Smooth muscle cell (in vitro differentiated cells): ENCODE measurements at regions not wholly inside any gene's neighbourhood (a gene's known extent, or its start where the extent isn't known, plus 50 kb on each side); places are given as distances from the start of the nearest gene placed in this dataset.

Experiments used
- DNase-seq: peaks from one replicate; lab custom pipeline; 2025; ENCODE audit not compliant: unreplicated experiment; lab: John Stamatoyannopoulos, UW
- H2AFZ ChIP-seq: fragments of 200-600 bp; sonication (generic); 2 replicates; pipeline ENCODE4 v1.6.0; 2016; ENCODE audit warnings: antibody characterized with exemption, low read depth, mild to moderate bottlenecking
- H3F3A ChIP-seq: fragments of 200-600 bp; sonication (generic); 2 replicates; pipeline ENCODE4 v1.6.0; 2017; ENCODE audit warnings: antibody characterized with exemption, low read depth
- H3K27ac ChIP-seq: fragments of 200-600 bp; sonication (generic); 2 replicates; pipeline ENCODE4 v1.5.1; 2016; ENCODE audit warnings: low read depth, mild to moderate bottlenecking
- H3K27me3 ChIP-seq: fragments of 200-600 bp; sonication (generic); 2 replicates; pipeline ENCODE4 v1.6.1; 2016; ENCODE audit warnings: low read depth, mild to moderate bottlenecking
- H3K36me3 ChIP-seq: fragments of 200-600 bp; sonication (generic); 2 replicates; pipeline ENCODE4 v1.5.1; 2016; ENCODE audit warnings: low read depth
- H3K4me1 ChIP-seq: fragments of 200-600 bp; sonication (generic); 2 replicates; pipeline ENCODE4 v1.5.1; 2016; ENCODE audit warnings: low read depth
- H3K4me2 ChIP-seq: fragments of 200-600 bp; sonication (generic); 2 replicates; pipeline ENCODE4 v1.6.0; 2016; ENCODE audit warnings: mild to moderate bottlenecking
- H3K4me3 ChIP-seq: fragments of 200-600 bp; sonication (generic); 2 replicates; pipeline ENCODE4 v1.5.1; 2016; ENCODE audit warnings: mild to moderate bottlenecking
- H3K79me2 ChIP-seq: fragments of 200-600 bp; sonication (generic); 2 replicates; pipeline ENCODE4 v1.6.0; 2016; ENCODE audit warnings: low read depth, mild to moderate bottlenecking
- H3K9ac ChIP-seq: fragments of 200-600 bp; sonication (generic); 2 replicates; pipeline ENCODE4 v1.6.0; 2016; ENCODE audit warnings: low read depth
- H3K9me3 ChIP-seq: fragments of 200-600 bp; sonication (generic); replicated peaks from 2 replicates; pipeline ENCODE4 v1.5.1; 2016; ENCODE audit warnings: low read depth
- H4K20me1 ChIP-seq: fragments of 200-600 bp; sonication (generic); 2 replicates; pipeline ENCODE4 v1.6.0; 2016; ENCODE audit warnings: low read depth
- WGBS: methylation state at CpG from one replicate; pipeline ENCODE4 v1.1.7; 2016; ENCODE audit warnings: low lambda C conversion rate; 5-methylcytosine and 5-hydroxymethylcytosine counted together
- TF ChIP-seq, protein P1 (sequence below): fragments of 200-600 bp; sonication (generic); IDR thresholded peaks from 2 replicates; pipeline ENCODE4 v1.5.1; 2017; ENCODE audit warnings: borderline replicate concordance, mild to moderate bottlenecking, antibody characterized with exemption; ENCODE audit not compliant: insufficient read depth, poor library complexity, severe bottlenecking

DNA sequence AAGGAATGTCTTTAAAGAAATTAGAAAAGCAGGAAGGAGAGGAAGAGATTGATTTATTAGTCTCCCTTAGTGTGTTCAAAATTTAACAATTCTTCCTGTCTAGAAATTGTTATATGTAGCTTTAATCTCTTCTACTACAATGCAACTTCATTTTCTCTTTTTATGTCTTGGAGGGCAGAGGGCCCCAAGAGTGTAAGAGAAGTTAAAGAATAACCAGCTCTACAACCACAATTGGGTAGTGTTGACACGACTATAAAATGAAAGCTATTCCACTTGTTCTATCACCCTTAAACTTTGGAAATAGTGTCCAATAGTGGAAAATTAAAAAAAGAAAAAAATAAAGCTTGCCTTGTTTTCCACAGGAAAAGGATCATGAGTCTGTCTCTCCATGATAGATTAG is 82.6 kb upstream of the DPYD start:
- no peak overlapping the region for H3K9ac ChIP-seq
- no peaks in the 10 kb centered on the region for H3K27me3 ChIP-seq
- H2AFZ ChIP-seq = no peak overlapping the region
- no peaks in the 10 kb centered on the region for H4K20me1 ChIP-seq
- 68% methylated on average over 1 of the region's 1 CpG for WGBS
- no peak overlapping the region for H3K4me3 ChIP-seq
- H3K4me1 ChIP-seq = no peaks in the 10 kb centered on the region
- H3F3A ChIP-seq = no peaks in the 10 kb centered on the region
- no peaks in the 10 kb centered on the region for H3K36me3 ChIP-seq
- H3K9me3 ChIP-seq = no peaks in the 10 kb centered on the region
- DNase-seq = no peak
- H3K4me2 ChIP-seq = no peak overlapping the region
- no peak overlapping the region for H3K27ac ChIP-seq
- no peaks in the 10 kb centered on the region for H3K79me2 ChIP-seq
- TF ChIP-seq, protein P1, sequence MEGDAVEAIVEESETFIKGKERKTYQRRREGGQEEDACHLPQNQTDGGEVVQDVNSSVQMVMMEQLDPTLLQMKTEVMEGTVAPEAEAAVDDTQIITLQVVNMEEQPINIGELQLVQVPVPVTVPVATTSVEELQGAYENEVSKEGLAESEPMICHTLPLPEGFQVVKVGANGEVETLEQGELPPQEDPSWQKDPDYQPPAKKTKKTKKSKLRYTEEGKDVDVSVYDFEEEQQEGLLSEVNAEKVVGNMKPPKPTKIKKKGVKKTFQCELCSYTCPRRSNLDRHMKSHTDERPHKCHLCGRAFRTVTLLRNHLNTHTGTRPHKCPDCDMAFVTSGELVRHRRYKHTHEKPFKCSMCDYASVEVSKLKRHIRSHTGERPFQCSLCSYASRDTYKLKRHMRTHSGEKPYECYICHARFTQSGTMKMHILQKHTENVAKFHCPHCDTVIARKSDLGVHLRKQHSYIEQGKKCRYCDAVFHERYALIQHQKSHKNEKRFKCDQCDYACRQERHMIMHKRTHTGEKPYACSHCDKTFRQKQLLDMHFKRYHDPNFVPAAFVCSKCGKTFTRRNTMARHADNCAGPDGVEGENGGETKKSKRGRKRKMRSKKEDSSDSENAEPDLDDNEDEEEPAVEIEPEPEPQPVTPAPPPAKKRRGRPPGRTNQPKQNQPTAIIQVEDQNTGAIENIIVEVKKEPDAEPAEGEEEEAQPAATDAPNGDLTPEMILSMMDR = no peak

DNA sequence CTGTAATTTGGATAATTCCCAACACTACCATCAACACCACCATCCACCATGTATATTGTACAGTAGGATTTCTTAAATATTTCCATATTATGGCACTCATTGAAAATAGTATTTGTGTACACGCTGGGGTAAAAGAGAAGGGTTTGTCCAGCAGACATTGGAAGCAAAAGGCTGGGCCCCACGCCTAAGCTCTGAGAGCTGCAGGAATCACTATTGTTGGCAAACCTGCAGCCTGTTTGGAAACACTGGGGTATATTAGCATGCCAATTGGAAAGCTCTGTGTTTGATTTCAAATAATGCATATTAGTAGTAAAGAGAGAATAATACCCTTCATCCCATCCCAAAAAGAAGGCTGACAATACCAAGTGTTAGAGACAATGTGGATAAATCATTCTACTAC is 81.5 kb upstream of the DPYD start:
- DNase-seq = no peak
- TF ChIP-seq, protein P1 = no peak
- H3K4me3 ChIP-seq = no peak overlapping the region
- H3K4me1 ChIP-seq = no peaks in the 10 kb centered on the region
- no peaks in the 10 kb centered on the region for H3K79me2 ChIP-seq
- H3K27ac ChIP-seq = no peak overlapping the region
- 82% methylated on average over 2 of the region's 2 CpGs for WGBS
- no peak overlapping the region for H3K9ac ChIP-seq
- H3K27me3 ChIP-seq = no peaks in the 10 kb centered on the region
- no peak overlapping the region for H2AFZ ChIP-seq
- no peaks in the 10 kb centered on the region for H3K36me3 ChIP-seq
- H3K9me3 ChIP-seq = no peaks in the 10 kb centered on the region
- H3F3A ChIP-seq = no peaks in the 10 kb centered on the region
- no peaks in the 10 kb centered on the region for H4K20me1 ChIP-seq
- no peak overlapping the region for H3K4me2 ChIP-seq

DNA sequence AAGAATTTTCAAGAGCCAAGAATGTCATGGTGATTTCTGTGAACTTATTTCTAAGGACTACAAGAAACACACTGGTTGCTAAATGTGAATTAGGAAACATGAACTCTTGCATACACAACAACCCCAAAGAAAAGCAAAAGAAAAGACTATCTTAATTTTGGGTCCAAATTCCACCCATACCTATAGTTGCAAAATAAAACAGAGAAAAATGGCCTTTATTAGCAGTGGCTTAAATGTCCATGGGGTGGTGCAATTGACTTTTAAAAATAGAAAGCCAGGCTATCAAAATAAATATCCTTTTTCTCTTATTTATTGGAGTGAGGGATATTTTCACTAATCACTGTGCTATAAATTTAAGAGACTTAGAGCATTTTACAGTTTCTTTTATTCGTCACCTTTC is 80.9 kb upstream of the DPYD start:
- WGBS = 97% methylated on average over 1 of the region's 1 CpG
- H3K36me3 ChIP-seq = no peaks in the 10 kb centered on the region
- H3K4me2 ChIP-seq = no peak overlapping the region
- H3F3A ChIP-seq = no peaks in the 10 kb centered on the region
- H3K27ac ChIP-seq = no peak overlapping the region
- no peak overlapping the region for H3K4me3 ChIP-seq
- H3K27me3 ChIP-seq = no peaks in the 10 kb centered on the region
- no peak overlapping the region for H3K9ac ChIP-seq
- DNase-seq = no peak
- H2AFZ ChIP-seq = no peak overlapping the region
- no peaks in the 10 kb centered on the region for H3K9me3 ChIP-seq
- no peaks in the 10 kb centered on the region for H3K4me1 ChIP-seq
- TF ChIP-seq, protein P1 = peak; percentile 30
- no peaks in the 10 kb centered on the region for H4K20me1 ChIP-seq
- H3K79me2 ChIP-seq = no peaks in the 10 kb centered on the region

DNA sequence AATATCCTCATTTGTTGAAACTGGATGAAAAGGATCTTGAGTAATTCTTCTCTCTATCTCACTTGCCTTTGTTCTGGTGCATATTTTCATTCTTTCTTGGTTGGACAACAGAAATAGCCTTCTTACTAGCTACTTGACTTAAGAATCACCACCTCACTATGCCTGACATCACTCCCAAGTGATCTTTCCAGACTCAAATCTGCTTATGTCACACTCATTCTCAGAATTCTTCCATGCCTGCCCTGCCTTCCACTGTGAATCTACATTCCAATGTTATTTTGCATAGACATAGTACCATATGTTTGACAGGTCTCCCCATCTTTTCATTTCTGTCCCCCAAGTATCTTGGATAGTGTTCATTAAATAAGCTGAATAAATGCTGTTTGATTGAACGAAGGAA is 78.5 kb upstream of the DPYD start:
- 83% methylated on average over 1 of the region's 1 CpG for WGBS
- no peak overlapping the region for H3K9ac ChIP-seq
- peak overlapping the region; percentile 64 for H3K27ac ChIP-seq

More for the DNA sequence above, 78.5 kb upstream of the DPYD start:
- no peak overlapping the region for H2AFZ ChIP-seq
- H3K4me1 ChIP-seq = no peaks in the 10 kb centered on the region
- no peaks in the 10 kb centered on the region for H3F3A ChIP-seq
- no peaks in the 10 kb centered on the region for H4K20me1 ChIP-seq
- H3K27me3 ChIP-seq = no peaks in the 10 kb centered on the region
- H3K9me3 ChIP-seq = no peaks in the 10 kb centered on the region
- peak overlapping the region; percentile 8 for H3K4me2 ChIP-seq
- no peak for DNase-seq
- no peak overlapping the region for H3K4me3 ChIP-seq
- no peaks in the 10 kb centered on the region for H3K79me2 ChIP-seq
- no peaks in the 10 kb centered on the region for H3K36me3 ChIP-seq
- TF ChIP-seq, protein P1 = no peak
